HG03097 (cell line): ENCODE measurements at regions not wholly inside any gene's neighbourhood (a gene's known extent, or its start where the extent isn't known, plus 50 kb on each side); places are given as distances from the start of the nearest gene placed in this dataset.

Experiments
- ATAC-seq: cut with Tn5 transposase; IDR thresholded peaks from one replicate; pipeline ENCODE4 v1.9.1; 2021; ENCODE audit not compliant: unreplicated experiment, low FRiP score

DNA sequence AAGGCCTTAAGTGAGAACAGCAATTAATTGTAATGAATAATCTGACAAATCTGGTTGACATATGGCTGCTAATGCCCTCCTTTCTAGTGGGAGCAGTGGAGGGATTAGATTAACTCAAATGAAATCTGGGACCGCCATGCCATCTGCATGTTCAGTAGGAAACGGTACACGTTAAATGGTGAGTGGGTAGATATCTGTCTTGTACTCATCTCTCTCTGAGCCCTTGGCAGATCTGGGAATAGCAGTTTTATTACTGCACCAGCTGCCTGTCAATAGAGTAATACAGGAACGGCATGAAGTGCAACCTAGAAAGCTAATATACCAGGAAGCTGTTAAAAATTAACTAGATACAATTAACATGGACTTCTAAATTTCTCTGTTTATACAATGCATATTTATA lies 258.8 kb downstream of the GPD2 start:
- no peak for ATAC-seq

DNA sequence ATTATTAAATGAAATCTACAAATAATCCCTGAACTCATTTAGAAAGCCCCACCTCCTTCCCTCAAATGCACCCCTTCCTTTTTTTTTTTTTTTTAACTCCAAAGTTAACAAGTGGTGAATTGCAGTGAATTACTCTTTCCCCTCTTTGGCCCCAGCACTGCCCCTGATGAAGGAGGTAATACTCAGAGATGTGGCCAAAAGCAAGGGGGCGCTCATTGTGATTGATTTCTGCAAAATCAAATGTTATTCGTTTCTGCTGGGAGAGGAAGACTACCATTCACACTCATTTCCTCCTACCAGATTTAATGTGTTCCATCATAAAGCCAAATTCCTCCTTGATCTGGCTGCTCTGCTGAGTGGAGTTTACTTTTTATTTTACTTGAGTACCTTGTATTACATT lies 259.4 kb downstream of the GPD2 start:
- ATAC-seq = no peak

DNA sequence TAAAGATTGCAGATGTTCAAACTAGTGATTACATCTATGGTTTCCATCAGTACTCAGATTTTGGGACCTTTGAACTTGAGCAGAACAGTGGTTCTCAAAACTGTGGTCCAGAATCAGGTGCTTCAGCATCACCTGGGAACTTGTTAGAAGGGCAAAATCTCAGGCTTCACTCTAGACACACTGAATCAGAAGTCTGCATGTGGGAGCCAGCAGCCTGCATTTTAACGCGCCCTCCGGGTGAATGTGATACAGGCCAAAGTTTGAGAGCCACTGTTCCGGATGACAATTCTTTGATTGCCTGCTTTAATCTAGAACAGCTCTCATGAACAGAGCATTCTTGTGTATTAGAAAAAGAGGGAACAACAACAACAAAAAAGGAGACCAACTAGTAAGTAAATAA lies 261.7 kb downstream of the GPD2 start:
- no peak for ATAC-seq

DNA sequence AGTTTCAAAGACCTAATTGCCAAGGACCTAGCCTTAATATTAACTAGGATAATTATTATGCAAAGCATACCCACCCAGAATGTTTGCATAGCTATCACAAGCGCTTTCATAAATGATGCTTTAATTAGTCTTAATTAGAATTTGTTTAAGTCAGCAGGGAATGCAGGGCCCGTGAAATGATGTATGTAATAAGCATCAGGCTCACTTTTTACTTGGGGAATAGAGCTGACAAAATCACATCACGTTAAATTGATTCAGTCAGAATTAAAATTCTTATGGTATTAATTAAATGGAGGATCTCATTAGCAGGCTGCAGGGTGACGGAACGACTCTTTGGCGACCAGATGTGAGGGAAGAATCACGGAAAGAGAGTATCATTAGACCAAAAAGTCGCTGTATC lies 264.5 kb downstream of the GPD2 start:
- no peak for ATAC-seq

DNA sequence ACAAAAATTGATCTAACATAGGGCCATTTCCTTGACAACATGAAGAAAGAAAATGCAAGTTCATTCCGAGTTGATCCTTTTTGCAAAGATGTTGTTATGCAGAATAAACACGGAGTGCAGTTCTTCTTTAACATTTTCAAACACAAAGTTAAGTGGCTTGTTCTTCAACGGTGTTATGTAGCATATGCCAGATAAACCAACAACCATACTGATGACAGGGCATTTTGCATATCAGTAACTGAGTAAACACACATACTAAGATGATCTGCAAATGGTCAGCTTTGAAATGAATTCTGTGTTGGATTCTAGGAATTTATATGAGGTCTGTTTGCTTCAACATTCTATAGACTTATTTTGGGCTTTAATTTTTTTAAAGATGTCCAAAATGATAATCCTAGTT lies 266.4 kb downstream of the GPD2 start:
- no peak for ATAC-seq

DNA sequence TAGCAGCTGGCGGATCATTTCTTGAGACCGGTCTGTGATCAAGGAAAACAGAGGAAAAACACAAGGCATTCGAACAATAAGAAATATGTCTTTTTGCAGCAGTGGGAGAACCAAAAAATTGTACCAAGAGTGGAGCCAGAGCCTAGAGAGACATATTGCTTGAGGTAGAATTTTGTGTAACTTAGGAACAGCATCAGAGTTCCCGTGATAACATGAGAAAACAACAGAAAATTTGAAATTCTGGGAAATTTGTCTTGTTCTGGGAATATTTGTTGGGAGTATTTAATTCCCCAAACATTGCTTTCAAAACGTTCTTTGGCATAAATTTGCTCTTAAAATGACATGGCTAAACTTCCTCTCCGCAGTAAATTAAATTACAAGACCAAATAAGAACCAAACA lies 267.5 kb downstream of the GPD2 start:
- ATAC-seq = no peak

DNA sequence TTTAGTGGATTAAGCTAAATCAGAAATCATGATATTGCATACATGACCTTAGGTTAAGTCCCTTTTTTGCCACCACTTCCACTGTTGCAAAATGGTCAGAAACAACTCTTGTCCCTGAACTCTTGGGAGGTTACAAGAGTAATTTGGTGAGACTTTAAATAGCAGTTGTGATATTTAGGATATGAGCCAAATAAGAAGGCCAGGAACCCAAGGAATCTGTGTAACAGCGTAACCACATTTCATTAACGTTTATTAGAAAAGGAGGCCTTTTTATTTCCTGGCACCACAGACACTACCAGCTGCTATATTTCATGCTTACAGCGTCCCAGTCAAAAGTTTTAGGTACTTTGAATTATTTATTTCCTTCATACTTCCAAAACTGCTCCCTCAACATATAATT lies 268.0 kb downstream of the GPD2 start:
- ATAC-seq = no peak

DNA sequence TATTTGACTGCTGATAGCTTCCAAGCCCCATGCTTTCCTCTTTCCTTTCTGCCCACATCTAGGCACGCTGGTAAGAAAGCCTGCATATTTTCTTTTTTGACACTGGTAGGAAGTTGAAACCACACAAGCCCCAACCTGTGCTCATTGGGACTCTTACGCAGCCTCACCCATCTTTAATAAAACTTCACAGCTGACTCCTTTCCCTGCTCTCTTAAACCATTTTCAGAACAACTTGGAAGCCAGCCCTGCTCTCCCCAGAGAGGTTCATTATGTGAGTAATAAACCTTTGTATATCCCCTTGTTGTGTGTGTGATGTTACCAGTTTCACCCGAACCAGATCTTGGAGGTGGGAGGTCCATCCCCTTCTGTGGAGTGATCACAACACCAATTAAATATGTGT lies 268.4 kb downstream of the GPD2 start:
- no peak for ATAC-seq

DNA sequence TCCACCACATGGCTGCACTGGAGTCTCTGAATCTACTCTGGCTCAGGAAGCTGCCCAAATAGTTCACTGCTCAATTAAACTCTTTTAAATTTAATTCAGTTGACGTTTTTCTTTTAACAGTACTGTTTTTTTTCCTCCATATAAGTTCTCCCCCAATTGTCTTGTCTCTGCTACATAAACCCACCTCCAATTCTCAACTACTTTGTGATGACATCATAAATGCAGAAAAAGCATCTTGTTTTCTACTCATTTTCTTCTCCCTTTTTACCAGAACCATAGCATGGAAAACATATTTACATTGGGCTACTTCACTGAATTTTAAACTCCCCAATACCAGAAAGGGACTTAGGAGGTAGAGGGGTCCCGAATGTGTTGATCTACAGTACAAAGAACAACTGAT lies 270.4 kb downstream of the GPD2 start:
- ATAC-seq = no peak

DNA sequence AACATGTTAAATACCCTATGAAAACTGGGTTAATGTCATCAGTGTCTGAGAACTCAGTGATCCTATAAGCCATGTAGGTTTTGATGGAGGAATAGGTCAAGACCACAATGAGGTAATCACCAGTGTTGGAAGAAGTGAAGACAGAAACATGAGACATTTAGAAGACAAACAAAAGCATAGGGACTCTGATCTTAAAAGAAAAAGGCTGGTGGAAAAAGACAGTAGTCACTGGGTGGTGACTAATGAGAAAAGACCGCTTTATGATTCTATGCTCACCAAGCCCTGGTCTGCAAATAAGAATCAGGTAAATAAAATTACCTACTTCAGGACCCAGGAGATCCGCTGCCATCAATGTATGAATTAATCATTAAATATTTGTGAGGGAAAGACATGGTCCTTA lies 271.9 kb downstream of the GPD2 start:
- no peak for ATAC-seq

DNA sequence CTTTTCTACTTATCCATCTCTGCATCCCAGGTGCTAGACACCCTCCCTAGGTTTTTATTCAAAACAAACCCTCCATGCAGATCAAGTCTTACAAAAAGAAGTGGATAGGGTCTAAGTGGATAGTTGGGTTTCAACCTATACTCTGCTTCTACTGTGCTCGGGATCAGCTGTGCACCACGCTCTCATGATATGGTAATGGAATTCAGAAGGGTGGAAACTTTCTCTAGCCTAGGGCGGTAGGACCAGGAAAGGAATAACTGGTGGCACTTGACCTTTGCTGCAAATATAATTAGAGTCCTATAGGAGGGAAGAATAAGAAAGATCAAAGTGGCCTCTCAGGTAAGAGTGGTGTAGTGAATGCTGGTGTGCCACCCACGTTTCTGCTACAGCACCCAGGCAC lies 272.9 kb downstream of the GPD2 start:
- ATAC-seq = no peak

DNA sequence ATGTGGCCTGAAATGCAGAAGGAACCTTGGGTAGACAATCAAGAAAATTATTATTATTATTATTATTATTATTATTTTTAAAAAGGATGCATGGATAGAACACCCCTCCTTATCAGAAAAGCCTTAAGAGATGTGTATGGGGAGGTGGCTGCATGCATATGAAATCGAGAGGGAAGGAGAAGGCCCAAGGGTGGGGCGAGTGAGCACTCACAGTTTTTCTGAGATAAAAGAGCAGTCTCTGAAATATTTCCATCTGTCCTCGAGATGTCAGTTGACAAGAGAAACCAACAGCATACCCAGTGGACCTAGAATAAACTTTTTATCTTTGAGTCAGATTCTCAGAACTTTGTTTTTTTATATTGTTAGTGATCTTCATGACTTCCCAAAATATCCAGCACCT lies 282.9 kb downstream of the GPD2 start:
- ATAC-seq = no peak

DNA sequence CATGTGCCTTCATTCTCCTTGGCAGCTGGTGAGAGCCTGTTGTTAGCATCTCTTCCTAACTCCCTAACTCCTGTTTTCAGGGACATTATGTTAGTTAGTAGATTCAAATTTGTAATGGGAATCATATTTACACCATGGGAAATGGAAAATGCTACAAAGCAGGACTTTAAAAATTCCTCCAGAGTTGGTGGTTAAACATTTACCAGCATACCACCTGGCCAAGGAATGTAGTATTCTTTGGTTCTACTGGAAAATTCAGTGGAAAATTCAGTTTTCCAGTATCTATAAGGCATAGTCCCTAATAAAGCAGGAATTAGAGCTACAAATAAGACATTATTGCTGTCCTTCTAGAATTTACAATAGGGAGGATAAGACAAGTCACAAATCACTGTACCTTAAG lies 291.7 kb downstream of the GPD2 start:
- no peak for ATAC-seq

DNA sequence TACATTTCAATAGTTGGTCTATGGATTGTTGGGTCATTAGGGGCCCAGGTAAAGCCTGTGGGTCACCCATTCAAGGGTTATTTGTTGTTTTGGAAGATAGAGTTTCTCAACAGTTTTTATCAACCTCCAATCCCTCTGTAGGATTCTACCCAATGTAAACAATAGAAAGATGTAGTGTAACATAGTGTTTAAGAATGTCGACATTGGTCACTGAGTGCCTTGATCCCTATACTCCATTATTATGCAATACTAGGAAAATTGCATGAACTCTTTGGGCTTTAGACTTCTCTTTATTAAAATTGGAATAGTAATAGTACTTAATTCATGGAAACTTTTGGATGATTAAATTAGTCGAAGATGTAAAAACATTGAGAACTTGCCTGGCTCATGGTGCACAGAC lies 292.1 kb downstream of the GPD2 start:
- no peak for ATAC-seq

DNA sequence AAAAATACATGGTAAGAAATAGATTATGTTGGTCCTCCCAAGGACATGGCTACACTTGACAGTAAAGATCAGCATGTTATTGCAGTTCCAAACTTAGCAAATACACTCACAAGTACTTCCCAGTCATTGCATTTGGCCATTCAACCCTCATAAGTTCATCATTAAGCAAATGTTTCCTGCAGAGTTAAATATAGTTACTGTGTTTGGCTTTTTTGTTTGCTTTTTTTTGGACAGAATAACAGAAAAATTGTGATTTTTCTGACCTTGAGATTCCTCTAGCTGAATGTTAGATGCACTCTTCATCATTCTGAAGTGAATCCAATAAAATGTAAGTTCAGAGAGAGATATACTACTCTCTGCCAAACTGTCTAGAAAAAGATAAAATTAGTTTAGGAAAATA lies 295.3 kb downstream of the GPD2 start:
- no peak for ATAC-seq

DNA sequence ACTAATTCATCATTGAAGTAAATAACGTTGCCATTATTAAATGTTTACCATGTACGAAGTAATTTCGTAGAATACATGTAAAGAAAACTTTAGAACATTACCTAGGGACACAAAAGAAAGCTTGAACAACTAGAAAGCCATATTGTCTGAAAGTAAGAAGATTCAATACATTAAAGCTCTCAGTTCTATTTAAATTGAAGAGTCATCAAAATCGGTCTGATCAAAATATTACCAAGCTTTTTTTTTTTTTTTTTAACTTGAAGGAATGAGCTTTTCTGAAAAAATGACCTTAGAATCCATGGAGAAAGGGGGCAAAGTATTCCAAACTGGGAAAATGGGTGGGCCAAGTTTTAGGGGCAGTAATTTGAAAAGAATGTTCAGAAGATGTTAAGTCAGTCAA lies 300.8 kb downstream of the GPD2 start:
- no peak for ATAC-seq

DNA sequence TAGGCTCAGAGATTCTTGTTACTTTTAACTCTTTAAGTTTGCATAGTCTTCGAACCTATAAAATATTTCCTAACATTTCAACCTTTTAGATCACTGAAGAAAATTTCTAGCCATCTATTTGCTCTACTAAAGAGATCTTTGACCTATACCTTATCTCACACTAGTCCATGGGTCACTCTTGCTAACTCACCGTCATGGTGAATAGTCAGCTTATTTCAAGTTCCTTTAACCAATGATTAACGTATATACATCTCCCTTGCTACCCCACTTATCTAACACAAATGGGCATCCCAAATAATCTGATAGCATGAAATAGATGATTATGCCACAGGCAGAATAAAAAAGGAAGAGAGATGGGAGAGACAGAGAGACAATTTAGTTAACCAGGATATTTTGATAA lies 303.1 kb downstream of the GPD2 start:
- ATAC-seq = no peak

DNA sequence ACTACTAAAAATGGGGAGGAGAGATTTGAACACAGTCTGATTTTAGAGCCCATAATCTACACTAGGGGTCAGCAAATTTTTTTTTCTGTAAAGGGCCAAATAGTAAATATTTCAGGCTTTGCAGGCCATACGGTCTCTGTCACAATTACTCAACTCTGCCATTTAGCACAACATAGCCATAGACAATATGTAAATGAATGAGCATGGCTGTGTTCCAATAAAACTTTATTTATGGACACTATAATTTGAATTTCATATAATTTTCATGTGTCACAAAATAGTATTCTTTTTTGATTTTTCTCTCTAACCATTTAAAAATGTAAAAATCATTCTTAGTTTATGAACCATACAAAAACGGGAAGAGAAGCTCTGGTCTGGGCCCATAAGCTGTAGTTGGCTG lies 309.4 kb downstream of the GPD2 start:
- no peak for ATAC-seq

DNA sequence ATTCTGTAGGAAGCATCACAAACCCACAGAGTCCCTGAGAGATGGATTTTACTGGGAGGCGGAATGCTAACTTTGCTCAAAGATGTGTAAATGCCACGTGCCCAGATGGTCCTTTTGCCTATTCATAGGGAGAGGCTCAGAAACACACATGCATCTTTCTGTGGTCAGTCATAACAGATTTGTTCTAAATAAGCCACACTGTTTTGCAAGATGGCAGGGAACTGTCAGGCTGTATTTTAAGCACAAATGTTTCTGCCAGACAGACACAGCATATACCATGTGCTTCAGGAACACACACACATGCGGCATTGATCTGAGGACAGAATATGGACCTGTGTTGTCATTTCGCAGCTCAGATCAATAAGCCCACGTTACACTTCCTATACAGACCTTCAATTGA lies 312.0 kb downstream of the GPD2 start:
- no peak for ATAC-seq

DNA sequence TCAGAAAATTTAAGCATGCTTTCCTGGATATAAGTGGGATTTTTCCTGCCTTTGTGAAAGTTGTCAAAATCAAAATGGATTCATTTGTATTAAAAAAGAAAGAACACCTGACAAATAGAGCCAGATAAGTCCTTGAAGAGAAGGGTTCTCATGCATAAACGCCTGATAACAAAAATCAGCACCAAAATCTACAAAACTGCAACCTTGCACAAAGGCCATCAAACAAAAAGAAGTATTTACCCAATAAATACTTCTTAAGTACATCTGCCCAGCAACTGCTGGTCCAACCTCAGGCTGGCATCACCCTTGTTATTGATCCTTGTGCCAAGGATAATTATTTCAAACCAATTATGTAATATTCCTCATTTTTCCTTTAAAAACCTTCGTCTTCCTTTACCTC lies 315.9 kb downstream of the GPD2 start:
- no peak for ATAC-seq

DNA sequence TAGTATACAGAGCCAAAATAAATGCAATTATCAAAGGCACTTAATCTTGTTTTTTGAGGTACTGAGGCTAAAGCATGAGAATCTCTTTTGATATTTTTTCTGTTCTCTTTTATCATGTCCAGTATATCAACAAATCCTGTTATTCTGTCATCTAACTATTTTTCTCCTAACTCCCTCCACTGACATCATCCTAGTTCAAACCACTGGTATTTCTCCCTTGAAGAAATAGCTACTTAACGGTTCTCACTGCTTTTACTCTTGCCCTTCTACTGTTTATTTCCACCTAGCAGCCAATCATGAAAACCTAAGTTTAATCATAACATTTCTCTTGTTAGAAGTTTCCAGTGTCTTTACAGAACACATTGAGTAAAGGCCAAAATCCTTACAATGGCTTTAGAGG lies 317.6 kb downstream of the GPD2 start:
- no peak for ATAC-seq

DNA sequence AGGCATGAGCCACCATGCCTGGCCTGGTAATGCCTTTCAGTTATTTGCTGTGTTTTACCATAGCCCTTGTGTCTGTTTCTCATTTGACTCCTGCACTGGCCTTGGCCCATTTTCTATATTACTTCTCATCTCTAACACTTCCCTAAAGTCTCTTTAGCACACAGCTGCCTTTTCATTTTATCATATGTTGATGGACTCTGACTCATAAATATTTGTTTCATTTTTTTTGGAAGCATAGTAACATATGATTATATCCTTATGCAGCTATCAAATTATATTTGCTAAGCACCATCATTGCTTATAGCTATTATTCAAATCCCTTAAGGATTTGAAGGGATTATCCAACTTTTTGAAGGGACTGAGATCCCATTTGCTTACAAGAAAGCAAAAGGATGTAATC lies 320.3 kb downstream of the GPD2 start:
- ATAC-seq = no peak

DNA sequence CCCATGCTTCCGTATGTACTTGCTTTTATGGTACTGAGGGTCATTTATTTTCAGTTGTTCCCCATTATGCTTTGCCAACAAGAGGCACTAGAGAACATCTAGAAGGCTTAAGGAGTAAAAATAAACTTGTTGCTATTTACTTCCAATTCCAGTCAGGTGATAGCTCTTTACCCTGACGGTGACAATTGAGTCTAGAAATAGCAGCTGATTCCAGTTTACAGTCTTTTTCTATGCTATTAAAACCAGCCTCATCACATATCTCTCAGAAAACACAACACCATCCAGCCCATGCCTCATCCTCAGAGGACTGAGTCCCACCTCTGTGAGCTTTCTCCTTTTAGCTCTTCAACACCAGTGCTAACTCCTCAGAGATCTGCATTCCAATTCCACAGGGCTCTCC lies 327.0 kb downstream of the GPD2 start:
- no peak for ATAC-seq

DNA sequence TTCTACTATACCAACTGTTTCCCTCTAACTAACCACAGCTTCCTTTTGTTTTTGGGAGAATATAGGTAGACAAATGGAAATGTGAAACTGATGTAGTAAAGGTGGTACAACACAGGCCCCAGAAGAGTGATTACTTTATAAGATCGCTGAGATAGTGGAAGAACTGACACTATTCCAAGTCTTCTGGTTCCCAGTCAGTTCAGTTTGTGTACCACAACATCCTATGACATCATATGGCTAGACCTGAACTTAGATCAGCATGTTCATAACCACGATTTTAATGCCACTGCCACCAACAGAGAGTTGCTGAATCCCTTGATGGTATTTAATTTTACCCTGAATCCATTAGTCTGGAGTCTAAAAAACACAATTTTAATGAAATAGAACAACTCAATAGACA lies 328.9 kb downstream of the GPD2 start:
- no peak for ATAC-seq
